WI38 (cell line): ENCODE measurements at regions not wholly inside any gene's neighbourhood (a gene's known extent, or its start where the extent isn't known, plus 50 kb on each side); places are given as distances from the start of the nearest gene placed in this dataset.
"Not testable (repeated sequence)": the region's sequence is repeated elsewhere in the genome, so short reads cannot be mapped to it uniquely, and the experiment has no call there.

ENCODE experiments used
- H3K4me3 ChIP-seq: 2 replicates; pipeline ENCODE4 v1.5.1; 2011; ENCODE audit warnings: low read depth, mild to moderate bottlenecking, control low read depth, low read length

- not testable (repeated sequence) for H3K4me3 ChIP-seq
Observed at GRCh38 chr9:42860133-42860532, 676.7 kb downstream of the SPATA31A6 start.

GRCh38 chr9:42862465-42862864 is 679.0 kb downstream of the SPATA31A6 start:
- not testable (repeated sequence) for H3K4me3 ChIP-seq
